IMR-90 (cell line): ENCODE measurements at regions not wholly inside any gene's neighbourhood (a gene's known extent, or its start where the extent isn't known, plus 50 kb on each side); places are given as distances from the start of the nearest gene placed in this dataset.
"Not testable (repeated sequence)": the region's sequence is repeated elsewhere in the genome, so short reads cannot be mapped to it uniquely, and the experiment has no call there.

ENCODE experiments used
- ATAC-seq: fragments of 200-7000 bp; cut with Tn5 transposase; 2 replicates; pipeline ENCODE4 v1.9.1; 2020; ENCODE audit warnings: low read depth, mild to moderate bottlenecking, moderate library complexity
- BruUV-seq: library from RNA; stranded (reverse); fragments of 400-500 nt; replicated peaks from 2 replicates; lab custom pipeline; 2021; lab: Mats Ljungman, UMichigan
- CTCF ChIA-PET: fragments of 300-600 bp; formaldehyde crosslinking; extraction: SDS; loops from one replicate; lab custom pipeline; 2021; ENCODE audit warnings: antibody characterized with exemption; lab: Yijun Ruan, JAX
- POLR2A ChIA-PET: fragments of 300-600 bp; sonication (Branson Sonifier 250); formaldehyde crosslinking; loops from one replicate; lab custom pipeline; 2022; ENCODE audit warnings: antibody characterized with exemption; ENCODE audit not compliant: unreplicated experiment; lab: Charles Lee
- DNase-seq: peaks from one replicate; pipeline ENCODE4 v3.0.0; 2013
- H2AFZ ChIP-seq: replicated peaks from 2 replicates; pipeline ENCODE3; 2013; ENCODE audit warnings: low read length, mild to moderate bottlenecking; ENCODE audit not compliant: poor library complexity
- H2AK5ac ChIP-seq: 2 replicates; pipeline ENCODE4 v1.6.1; 2013; ENCODE audit warnings: low read depth, low read length, inconsistent platforms
- H2AK9ac ChIP-seq: replicated peaks from 2 replicates; pipeline ENCODE3; 2013; ENCODE audit warnings: mild to moderate bottlenecking, low read depth, low read length, moderate library complexity; ENCODE audit not compliant: poor library complexity
- H2BK120ac ChIP-seq: 2 replicates; pipeline ENCODE4 v1.6.1; 2013; ENCODE audit warnings: low read depth, low read length, inconsistent platforms
- H2BK15ac ChIP-seq: 3 replicates; pipeline ENCODE4 v1.6.1; 2013; ENCODE audit warnings: low read depth, low read length, inconsistent platforms
- H2BK20ac ChIP-seq: 2 replicates; pipeline ENCODE4 v1.6.1; 2013; ENCODE audit warnings: low read depth, mild to moderate bottlenecking, inconsistent platforms, low read length, moderate library complexity
- H2BK5ac ChIP-seq: 2 replicates; pipeline ENCODE4 v1.6.1; 2013; ENCODE audit warnings: mild to moderate bottlenecking, low read depth, low read length, inconsistent platforms; ENCODE audit not compliant: poor library complexity, severe bottlenecking
- H3K14ac ChIP-seq: replicated peaks from 2 replicates; pipeline ENCODE4 v1.6.1; 2013; ENCODE audit warnings: low read depth, low read length, inconsistent platforms
- H3K18ac ChIP-seq: 2 replicates; pipeline ENCODE4 v1.6.1; 2013; ENCODE audit warnings: low read depth, low read length, control low read depth
- H3K23ac ChIP-seq: 2 replicates; pipeline ENCODE4 v1.6.1; 2013; ENCODE audit warnings: low read depth, low read length, inconsistent platforms
- H3K27ac ChIP-seq: 2 replicates; pipeline ENCODE4 v1.5.1; 2013; ENCODE audit warnings: mild to moderate bottlenecking, control low read depth, low read length; ENCODE audit not compliant: insufficient read depth
- H3K27me3 ChIP-seq: 2 replicates; pipeline ENCODE4 v1.6.1; 2013; ENCODE audit warnings: low read length; ENCODE audit not compliant: control insufficient read depth, insufficient read depth
- H3K36me3 ChIP-seq: 2 replicates; pipeline ENCODE4 v1.6.1; 2013; ENCODE audit warnings: low read length, mixed read lengths; ENCODE audit not compliant: control insufficient read depth, insufficient read depth
- H3K4ac ChIP-seq: 2 replicates; pipeline ENCODE4 v1.6.1; 2013; ENCODE audit warnings: low read depth, low read length, inconsistent platforms
- H3K4me1 ChIP-seq: 2 replicates; pipeline ENCODE4 v1.6.1; 2013; ENCODE audit warnings: low read length, mixed read lengths; ENCODE audit not compliant: control insufficient read depth, insufficient read depth
- H3K4me2 ChIP-seq: 2 replicates; pipeline ENCODE4 v1.6.1; 2013; ENCODE audit warnings: low read depth, mild to moderate bottlenecking, control low read depth, low read length, moderate library complexity
- H3K4me3 ChIP-seq: 2 replicates; pipeline ENCODE4 v1.5.1; 2013; ENCODE audit warnings: low read depth, mild to moderate bottlenecking, control low read depth, low read length, moderate library complexity; ENCODE audit not compliant: insufficient read depth
- H3K56ac ChIP-seq: 2 replicates; pipeline ENCODE4 v1.6.1; 2013; ENCODE audit warnings: low read length, inconsistent platforms; ENCODE audit not compliant: insufficient read depth; ENCODE audit errors: extremely low read depth
- H3K79me1 ChIP-seq, 2 experiments: 2 replicates each; pipeline ENCODE4 v1.6.1; 2013; ENCODE audit warnings: low read length in 2 of 2, inconsistent platforms in 1 of 2, low read depth in 1 of 2
- H3K9ac ChIP-seq: 2 replicates; pipeline ENCODE4 v1.6.1; 2013; ENCODE audit warnings: low read depth, low read length, control low read depth
- H3K9me1 ChIP-seq: 2 replicates; pipeline ENCODE4 v1.6.1; 2013; ENCODE audit warnings: low read length, inconsistent platforms; ENCODE audit not compliant: insufficient read depth
- H3K9me3 ChIP-seq: 2 replicates; pipeline ENCODE4 v1.6.1; 2013; ENCODE audit warnings: low read length; ENCODE audit not compliant: control insufficient read depth, insufficient read depth
- H4K20me1 ChIP-seq: 2 replicates; pipeline ENCODE4 v1.6.1; 2013; ENCODE audit warnings: low read length, inconsistent platforms; ENCODE audit not compliant: insufficient read depth
- H4K5ac ChIP-seq: 2 replicates; pipeline ENCODE4 v1.6.1; 2013; ENCODE audit warnings: mild to moderate bottlenecking, low read depth, low read length, control low read depth
- H4K8ac ChIP-seq, 2 experiments: 2 replicates each; pipeline ENCODE4 v1.6.1; 2013; ENCODE audit warnings: low read depth in 2 of 2, low read length in 2 of 2, control low read depth in 1 of 2, inconsistent platforms in 1 of 2
- H4K91ac ChIP-seq: 2 replicates; pipeline ENCODE4 v1.6.1; 2013; ENCODE audit warnings: low read depth, low read length, inconsistent platforms; ENCODE audit not compliant: insufficient read depth
- POLR2A ChIP-seq: IDR thresholded peaks from 2 replicates; pipeline ENCODE4 v1.6.1; 2012; ENCODE audit warnings: mild to moderate bottlenecking, low read depth, low read length
- RFX5 ChIP-seq: IDR thresholded peaks from 2 replicates; pipeline ENCODE4 v1.8.0; 2012; ENCODE audit warnings: low read depth, mild to moderate bottlenecking, low read length, moderate library complexity
- WGBS, 2 experiments: methylation state at CpG; one replicate each; pipeline versions ENCODE4 v1.1.5 to v1.1.7; 2013; ENCODE audit warnings: missing lambda C conversion rate in 2 of 2; ENCODE audit not compliant: insufficient read length in 1 of 2; ENCODE audit errors: extremely low coverage in 2 of 2; 5-methylcytosine and 5-hydroxymethylcytosine counted together
- dilution Hi-C: fragments of 300-500 bp; cut with HindIII; formaldehyde crosslinking; loops from one replicate; pipeline ENCODE4 v1.14.3; 2018; ENCODE audit warnings: low sequenced_read_pairs; ENCODE audit not compliant: unreplicated experiment
- in situ Hi-C: fragments of 300-500 bp; cut with MboI; formaldehyde crosslinking; loops from 3 replicates; pipeline ENCODE4 v1.14.3; 2019; ENCODE audit warnings: low sequenced_read_pairs, inconsistent platforms, mixed read lengths
- intact Hi-C: fragments of 100-400 bp; cut with micrococcal nuclease; formaldehyde crosslinking; loops from 2 replicates; pipeline ENCODE4 v1.10.0; 2022

- H4K91ac ChIP-seq: no peak overlapping the region
- H3K23ac ChIP-seq: no peak overlapping the region
- H3K4ac ChIP-seq: no peak overlapping the region
- no peak overlapping the region for H2BK20ac ChIP-seq
- H4K20me1 ChIP-seq: no peaks in the 10 kb centered on the region
- ChIA-PET CTCF (no interaction called here), POLR2A (no interaction called here)
- H4K8ac ChIP-seq: no peak overlapping the region
- H3K4me3 ChIP-seq: no peak overlapping the region
- no peak overlapping the region for H2BK120ac ChIP-seq
- H2AFZ ChIP-seq: no peak overlapping the region
- H3K4me2 ChIP-seq: no peak overlapping the region
- H3K27ac ChIP-seq: no peak overlapping the region
- no peak overlapping the region for H3K9ac ChIP-seq
- H2BK15ac ChIP-seq: no peak overlapping the region
- in situ Hi-C loops (no loop called here), intact Hi-C loops (no loop called here), dilution Hi-C loops (no loop called here)
- no peaks in the 10 kb centered on the region for H3K79me1 ChIP-seq
- ATAC-seq (no peak), DNase-seq (no peak)
- H3K56ac ChIP-seq: no peak overlapping the region
- no peak overlapping the region for H3K18ac ChIP-seq
- no peaks in the 10 kb centered on the region for H3K27me3 ChIP-seq
- H2AK5ac ChIP-seq: no peak overlapping the region
- H3K9me3 ChIP-seq: peaks cover 17% of the 10 kb centered on the region
- BruUV-seq: no TSS peak
- no peak overlapping the region for H2AK9ac ChIP-seq
- no peak overlapping the region for H4K5ac ChIP-seq
- no peak overlapping the region for H2BK5ac ChIP-seq
- H3K14ac ChIP-seq: no peak overlapping the region
- H3K9me1 ChIP-seq: no peaks in the 10 kb centered on the region
- no peaks in the 10 kb centered on the region for H3K4me1 ChIP-seq
- H3K36me3 ChIP-seq: no peaks in the 10 kb centered on the region
- no peak for TF ChIP-seq POLR2A
- TF ChIP-seq RFX5: no peak
Measured at GRCh38 chr1:166395729-166396128, 228.9 kb upstream of the FAM78B start.

- H2AK5ac ChIP-seq, ATAC-seq, H3K4me2 ChIP-seq, H3K4me1 ChIP-seq, H4K91ac ChIP-seq, H2BK5ac ChIP-seq, H4K5ac ChIP-seq, H3K56ac ChIP-seq, H2BK120ac ChIP-seq, in situ Hi-C loops, H3K9me3 ChIP-seq, BruUV-seq, H2BK15ac ChIP-seq, POLR2A ChIA-PET, H3K4me3 ChIP-seq, H3K36me3 ChIP-seq, H3K9me1 ChIP-seq, CTCF ChIA-PET, H3K23ac ChIP-seq, H3K9ac ChIP-seq, H4K20me1 ChIP-seq, DNase-seq, H3K4ac ChIP-seq, H2AFZ ChIP-seq, H4K8ac ChIP-seq, dilution Hi-C loops, H3K27me3 ChIP-seq, H3K14ac ChIP-seq, H2BK20ac ChIP-seq, intact Hi-C loops, H3K18ac ChIP-seq, H2AK9ac ChIP-seq, H3K79me1 ChIP-seq, H3K27ac ChIP-seq: not testable (repeated sequence)
- WGBS, 2 experiments: 50% methylated on average over 3 of the region's 9 CpGs; no CpG with 5 or more reads in 1 of the 2 experiments
Measured at GRCh38 chr1:166409253-166410082, 242.7 kb upstream of the FAM78B start.
